Activated naive CD8-positive, alpha-beta T cell treated with anti-CD3 and anti-CD28 coated beads, Interleukin-2, amount 10 ng/mL, durations not matched to agents 7 days and 5 days (primary cell): ENCODE measurements at regions not wholly inside any gene's neighbourhood (a gene's known extent, or its start where the extent isn't known, plus 50 kb on each side); places are given as distances from the start of the nearest gene placed in this dataset.
"Not testable (repeated sequence)": the region's sequence is repeated elsewhere in the genome, so short reads cannot be mapped to it uniquely, and the experiment has no call there.

Experiments
- ATAC-seq: fragments of 150-1000 bp; cut with Tn5 transposase; one replicate; pipeline ENCODE4 v1.10.0; 2021; ENCODE audit warnings: low read depth, moderate library complexity
- POLR2A ChIA-PET: fragments of 350-600 bp; sonication (Branson Sonifier 250); formaldehyde crosslinking; loops from one replicate; lab custom pipeline; 2021; ENCODE audit warnings: antibody characterized with exemption; lab: Charles Lee
- DNase-seq: peaks from one replicate; pipeline ENCODE4 v3.0.0; 2021
- H3K27ac Mint-ChIP-seq: one replicate; pipeline ENCODE4 v1.8.0; 2022; ENCODE audit warnings: mild to moderate bottlenecking, mixed read lengths
- H3K27me3 Mint-ChIP-seq: one replicate; pipeline ENCODE4 v1.8.0; 2022; ENCODE audit warnings: mild to moderate bottlenecking, moderate library complexity, mixed read lengths
- H3K36me3 Mint-ChIP-seq: one replicate; pipeline ENCODE4 v1.8.0; 2021; ENCODE audit warnings: mild to moderate bottlenecking, mixed read lengths
- H3K4me1 Mint-ChIP-seq: one replicate; pipeline ENCODE4 v1.8.0; 2021; ENCODE audit warnings: mixed read lengths
- H3K4me3 Mint-ChIP-seq: one replicate; pipeline ENCODE4 v1.8.0; 2022; ENCODE audit warnings: mild to moderate bottlenecking, moderate library complexity, mixed read lengths
- H3K9me3 Mint-ChIP-seq: one replicate; pipeline ENCODE4 v1.8.0; 2021; ENCODE audit warnings: mixed read lengths

GRCh38 chr13:44652168-44652567, 76.0 kb upstream of the TSC22D1 start:
- Mint-ChIP-seq H3K4me3 (no peak overlapping the region), H3K27me3 (peaks cover 4% of the 10 kb centered on the region), H3K9me3 (peaks cover 4% of the 10 kb centered on the region), H3K36me3 (no peaks in the 10 kb centered on the region), H3K4me1 (peaks cover 10% of the 10 kb centered on the region), H3K27ac (no peak overlapping the region)
- POLR2A ChIA-PET = no interaction called here
- ATAC-seq = no peak
- no peak for DNase-seq

- Mint-ChIP-seq H3K9me3 (peaks cover 4% of the 10 kb centered on the region), H3K4me3 (no peak overlapping the region), H3K4me1 (peaks cover 10% of the 10 kb centered on the region), H3K27ac (no peak overlapping the region), H3K36me3 (no peaks in the 10 kb centered on the region), H3K27me3 (peaks cover 4% of the 10 kb centered on the region)
- POLR2A ChIA-PET = no interaction called here
- no peak for ATAC-seq
- DNase-seq = no peak
These were observed 75.6 kb upstream of the TSC22D1 start for GRCh38 chr13:44651724-44652123.

- peaks cover 4% of the 10 kb centered on the region for H3K27me3 Mint-ChIP-seq
- no peaks in the 10 kb centered on the region for H3K36me3 Mint-ChIP-seq
- POLR2A ChIA-PET = no interaction called here
- peak overlapping the region; percentile 3 for H3K27ac Mint-ChIP-seq
- ATAC-seq (no peak), DNase-seq (no peak)
- no peak overlapping the region for H3K4me3 Mint-ChIP-seq
- H3K4me1 Mint-ChIP-seq = peaks cover 10% of the 10 kb centered on the region
- peaks cover 4% of the 10 kb centered on the region for H3K9me3 Mint-ChIP-seq
These were observed 75.1 kb upstream of the TSC22D1 start for GRCh38 chr13:44651209-44651608.

GRCh38 chr13:44649834-44650233, 73.7 kb upstream of the TSC22D1 start:
- Mint-ChIP-seq H3K36me3 (no peaks in the 10 kb centered on the region), H3K9me3 (peaks cover 4% of the 10 kb centered on the region), H3K4me1 (peaks cover 10% of the 10 kb centered on the region), H3K4me3 (no peak overlapping the region), H3K27ac (no peak overlapping the region), H3K27me3 (peaks cover 4% of the 10 kb centered on the region)
- no peak for DNase-seq
- ATAC-seq = no peak
- POLR2A ChIA-PET = no interaction called here

GRCh38 chr13:44649104-44649428, 72.9 kb upstream of the TSC22D1 start:
- no peaks in the 10 kb centered on the region for H3K36me3 Mint-ChIP-seq
- no peak overlapping the region for H3K4me3 Mint-ChIP-seq
- H3K27ac Mint-ChIP-seq = no peak overlapping the region
- DNase-seq = no peak
- POLR2A ChIA-PET = no interaction called here
- peaks cover 10% of the 10 kb centered on the region for H3K4me1 Mint-ChIP-seq
- peaks cover 4% of the 10 kb centered on the region for H3K27me3 Mint-ChIP-seq
- H3K9me3 Mint-ChIP-seq = peaks cover 4% of the 10 kb centered on the region
- ATAC-seq = no peak

- Mint-ChIP-seq H3K27me3 (peaks cover 4% of the 10 kb centered on the region), H3K36me3 (no peaks in the 10 kb centered on the region), H3K27ac (no peak overlapping the region), H3K4me1 (peaks cover 10% of the 10 kb centered on the region), H3K9me3 (peaks cover 4% of the 10 kb centered on the region), H3K4me3 (no peak overlapping the region)
- POLR2A ChIA-PET = no interaction called here
- no peak for ATAC-seq
- DNase-seq = no peak
These were observed 72.4 kb upstream of the TSC22D1 start for GRCh38 chr13:44648392-44649103.

GRCh38 chr13:44647560-44647959, 71.4 kb upstream of the TSC22D1 start:
- not testable (repeated sequence) for H3K36me3 Mint-ChIP-seq

GRCh38 chr13:44646044-44646443, 69.9 kb upstream of the TSC22D1 start:
- H3K9me3 Mint-ChIP-seq = no peaks in the 10 kb centered on the region
- H3K4me1 Mint-ChIP-seq = peaks cover 10% of the 10 kb centered on the region
- DNase-seq = no peak
- no peak overlapping the region for H3K27ac Mint-ChIP-seq
- POLR2A ChIA-PET = no interaction called here
- no peak overlapping the region for H3K4me3 Mint-ChIP-seq
- peaks cover under 1% of the 10 kb centered on the region for H3K27me3 Mint-ChIP-seq
- no peak for ATAC-seq
- H3K36me3 Mint-ChIP-seq = no peaks in the 10 kb centered on the region

More at GRCh38 chr13:44647560-44647959, 71.4 kb upstream of the TSC22D1 start:
- H3K27ac Mint-ChIP-seq, POLR2A ChIA-PET, H3K4me3 Mint-ChIP-seq, H3K9me3 Mint-ChIP-seq, H3K27me3 Mint-ChIP-seq, H3K4me1 Mint-ChIP-seq, ATAC-seq, DNase-seq: not testable (repeated sequence)

- H3K9me3 Mint-ChIP-seq = no peaks in the 10 kb centered on the region
- ATAC-seq = no peak
- H3K36me3 Mint-ChIP-seq = no peaks in the 10 kb centered on the region
- H3K27me3 Mint-ChIP-seq = peaks cover 3% of the 10 kb centered on the region
- DNase-seq = no peak
- POLR2A ChIA-PET = no interaction called here
- no peak overlapping the region for H3K27ac Mint-ChIP-seq
- H3K4me1 Mint-ChIP-seq = peaks cover under 1% of the 10 kb centered on the region
- no peak overlapping the region for H3K4me3 Mint-ChIP-seq
These were observed 67.1 kb upstream of the TSC22D1 start for GRCh38 chr13:44643256-44643655.

- no peak for ATAC-seq
- peaks cover 3% of the 10 kb centered on the region for H3K27me3 Mint-ChIP-seq
These were observed 61.5 kb upstream of the TSC22D1 start for GRCh38 chr13:44637581-44637980.

GRCh38 chr13:44629465-44630183, 53.5 kb upstream of the TSC22D1 start:
- peaks cover 5% of the 10 kb centered on the region for H3K27me3 Mint-ChIP-seq
- H3K4me1 Mint-ChIP-seq = no peaks in the 10 kb centered on the region
- POLR2A ChIA-PET = no interaction called here
- peaks cover 1% of the 10 kb centered on the region for H3K9me3 Mint-ChIP-seq
- no peaks in the 10 kb centered on the region for H3K36me3 Mint-ChIP-seq
- DNase-seq = no peak
- no peak overlapping the region for H3K27ac Mint-ChIP-seq
- H3K4me3 Mint-ChIP-seq = no peak overlapping the region
- ATAC-seq = no peak

More at GRCh38 chr13:44637581-44637980, 61.5 kb upstream of the TSC22D1 start:
- Mint-ChIP-seq H3K9me3 (peaks cover 1% of the 10 kb centered on the region), H3K4me3 (no peak overlapping the region), H3K4me1 (no peaks in the 10 kb centered on the region), H3K27ac (no peak overlapping the region), H3K36me3 (no peaks in the 10 kb centered on the region)
- POLR2A ChIA-PET = no interaction called here
- DNase-seq = no peak

- POLR2A ChIA-PET, H3K36me3 Mint-ChIP-seq, H3K4me3 Mint-ChIP-seq, H3K27me3 Mint-ChIP-seq, ATAC-seq, DNase-seq, H3K27ac Mint-ChIP-seq, H3K9me3 Mint-ChIP-seq, H3K4me1 Mint-ChIP-seq: not testable (repeated sequence)
These were observed 52.7 kb upstream of the TSC22D1 start for GRCh38 chr13:44628826-44629225.

GRCh38 chr13:44627441-44627840, 51.3 kb upstream of the TSC22D1 start:
- Mint-ChIP-seq H3K4me1 (no peaks in the 10 kb centered on the region), H3K36me3 (no peaks in the 10 kb centered on the region), H3K4me3 (no peak overlapping the region), H3K27ac (no peak overlapping the region), H3K9me3 (no peaks in the 10 kb centered on the region), H3K27me3 (peaks cover 5% of the 10 kb centered on the region)
- no peak for ATAC-seq
- POLR2A ChIA-PET = interaction anchor here (0.6 kb wide), 1 partner anchor 217 kb away, joined by 4 read pairs; no protein-coding TSS in a partner anchor
- no peak for DNase-seq

GRCh38 chr13:44626176-44626575, 50.0 kb upstream of the TSC22D1 start:
- H3K4me3 Mint-ChIP-seq = no peak overlapping the region
- no peaks in the 10 kb centered on the region for H3K4me1 Mint-ChIP-seq
- no peak overlapping the region for H3K27ac Mint-ChIP-seq
- POLR2A ChIA-PET = no interaction called here
- peaks cover 5% of the 10 kb centered on the region for H3K27me3 Mint-ChIP-seq
- ATAC-seq = no peak
- H3K36me3 Mint-ChIP-seq = no peaks in the 10 kb centered on the region
- H3K9me3 Mint-ChIP-seq = no peaks in the 10 kb centered on the region
- no peak for DNase-seq
